Spleen (tissue), 7 donors: ENCODE measurements at regions not wholly inside any gene's neighbourhood (a gene's known extent, or its start where the extent isn't known, plus 50 kb on each side); places are given as distances from the start of the nearest gene placed in this dataset.

Source experiments
- CTCF ChIP-seq, 11 experiments: fragments of 200-600 bp in 7 of 11; fragments of 450-650 bp in 4 of 11; sonication (generic) in 4 of 11; IDR thresholded peaks in 8 of 11; conservative IDR thresholded peaks in 3 of 11; 1 replicate in 7 of 11; 2 replicates in 4 of 11; pipeline versions ENCODE4 v1.4.0 to v1.8.0; 2016 to 2021; ENCODE audit warnings: antibody characterized with exemption in 11 of 11, inconsistent platforms in 4 of 11, mild to moderate bottlenecking in 1 of 11
- POLR2A ChIP-seq, 3 donors: fragments of 450-650 bp; IDR thresholded peaks; one replicate each; pipeline ENCODE4 v1.5.1; 2017; ENCODE audit warnings: antibody characterized with exemption in 3 of 3, mild to moderate bottlenecking in 1 of 3
- POLR2AphosphoS5 ChIP-seq, 3 donors: sonication (generic); formaldehyde crosslinking; IDR thresholded peaks; one replicate each; pipeline ENCODE4 v1.5.1; 2017; ENCODE audit warnings: antibody characterized with exemption in 3 of 3
- donor health status: DM: no; HTN: no; CAD: no; lungs with moderate emphysema.
- donor health status: DM: no; HTN: no; CAD: no.
- donor health status: DM: no; HTN: no; CAD: no.

DNA sequence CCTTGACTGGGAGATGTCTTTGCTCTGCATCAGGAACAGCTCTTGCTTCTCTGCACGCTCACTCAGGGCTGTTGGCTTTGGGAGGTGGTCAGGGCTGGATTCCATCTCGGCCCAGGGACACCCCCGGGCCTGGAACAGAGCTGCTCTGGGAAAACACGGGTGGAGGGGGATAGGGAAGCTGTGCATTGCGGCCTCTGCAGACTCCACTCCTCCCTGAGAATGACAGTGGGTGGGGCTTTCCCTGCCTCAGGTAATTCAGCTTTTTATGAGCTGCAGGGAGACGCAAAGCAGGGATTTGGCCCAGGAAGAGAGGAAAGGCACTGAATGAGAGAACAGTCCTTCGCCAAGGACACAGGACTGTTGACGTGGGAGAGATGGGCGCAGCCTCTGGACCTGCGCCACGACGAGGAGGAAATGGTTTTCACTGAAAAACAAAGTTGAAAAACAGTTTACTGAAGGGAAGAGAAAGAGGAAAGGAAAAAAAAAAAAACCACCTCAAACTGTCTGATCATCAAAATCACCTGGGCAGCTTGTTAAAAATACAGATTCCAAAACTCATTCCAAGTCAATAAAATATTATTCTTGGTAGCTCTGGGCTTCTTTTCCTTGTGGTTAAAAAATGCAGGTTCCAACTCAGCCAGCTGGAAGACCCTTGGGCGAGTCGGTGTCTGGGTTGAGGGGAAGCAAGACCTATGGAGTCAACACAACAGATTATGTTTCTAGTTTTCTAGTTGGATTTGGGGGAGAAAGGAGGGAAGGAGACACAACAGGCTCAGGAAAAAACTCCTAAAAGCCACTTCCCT lies 194.0 kb downstream of the ZFP36L2 start:
- peak in 2 of 3 donors; percentile 43 to 47 for TF ChIP-seq POLR2AphosphoS5 (IDR thresholded peaks at IDR 0.05)
- TF ChIP-seq CTCF (IDR thresholded peaks at IDR 0.05 in 8 of 11, conservative IDR thresholded peaks at IDR 0.05 in 3 of 11): no peak
- no peak for TF ChIP-seq POLR2A (IDR thresholded peaks at IDR 0.05)
